ENCODE measurements at regions not wholly inside any gene's neighbourhood (a gene's known extent, or its start where the extent isn't known, plus 50 kb on each side); places are given as distances from the start of the nearest gene placed in this dataset.

DNA sequence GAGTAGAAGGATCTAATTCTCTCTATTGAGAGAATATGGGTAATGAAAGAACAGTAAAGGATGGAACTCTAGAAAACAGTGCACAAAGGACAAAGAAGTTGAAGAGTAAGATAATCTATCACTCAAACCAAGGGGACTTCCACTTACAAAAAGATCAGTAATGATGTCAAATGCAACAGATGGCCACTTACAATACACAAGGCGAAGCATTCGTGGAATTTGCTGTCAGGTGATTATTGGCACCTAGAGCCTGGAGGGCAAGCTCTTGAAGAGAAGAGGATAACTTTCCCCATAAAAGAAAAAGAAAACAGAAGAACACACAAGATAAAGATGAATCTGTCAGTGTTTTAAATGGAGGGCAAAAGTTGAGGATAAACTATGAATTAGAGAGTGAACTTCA, 256.0 kb upstream of the TCF21 start:
- TF ChIP-seq, protein P1, sequence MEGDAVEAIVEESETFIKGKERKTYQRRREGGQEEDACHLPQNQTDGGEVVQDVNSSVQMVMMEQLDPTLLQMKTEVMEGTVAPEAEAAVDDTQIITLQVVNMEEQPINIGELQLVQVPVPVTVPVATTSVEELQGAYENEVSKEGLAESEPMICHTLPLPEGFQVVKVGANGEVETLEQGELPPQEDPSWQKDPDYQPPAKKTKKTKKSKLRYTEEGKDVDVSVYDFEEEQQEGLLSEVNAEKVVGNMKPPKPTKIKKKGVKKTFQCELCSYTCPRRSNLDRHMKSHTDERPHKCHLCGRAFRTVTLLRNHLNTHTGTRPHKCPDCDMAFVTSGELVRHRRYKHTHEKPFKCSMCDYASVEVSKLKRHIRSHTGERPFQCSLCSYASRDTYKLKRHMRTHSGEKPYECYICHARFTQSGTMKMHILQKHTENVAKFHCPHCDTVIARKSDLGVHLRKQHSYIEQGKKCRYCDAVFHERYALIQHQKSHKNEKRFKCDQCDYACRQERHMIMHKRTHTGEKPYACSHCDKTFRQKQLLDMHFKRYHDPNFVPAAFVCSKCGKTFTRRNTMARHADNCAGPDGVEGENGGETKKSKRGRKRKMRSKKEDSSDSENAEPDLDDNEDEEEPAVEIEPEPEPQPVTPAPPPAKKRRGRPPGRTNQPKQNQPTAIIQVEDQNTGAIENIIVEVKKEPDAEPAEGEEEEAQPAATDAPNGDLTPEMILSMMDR (IDR thresholded peaks at IDR 0.05): no peak
- TF ChIP-seq, protein P2, sequence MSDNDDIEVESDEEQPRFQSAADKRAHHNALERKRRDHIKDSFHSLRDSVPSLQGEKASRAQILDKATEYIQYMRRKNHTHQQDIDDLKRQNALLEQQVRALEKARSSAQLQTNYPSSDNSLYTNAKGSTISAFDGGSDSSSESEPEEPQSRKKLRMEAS (CRISPR knock-in tag; IDR thresholded peaks at IDR 0.05): no peak
- TF ChIP-seq ETV6 (CRISPR knock-in tag; IDR thresholded peaks at IDR 0.05): no peak
- no peak for TF ChIP-seq CREM (CRISPR knock-in tag; IDR thresholded peaks at IDR 0.05)
